Fibroblast of pulmonary artery (primary cell): ENCODE measurements at regions not wholly inside any gene's neighbourhood (a gene's known extent, or its start where the extent isn't known, plus 50 kb on each side); places are given as distances from the start of the nearest gene placed in this dataset.

Experiments used
- DNase-seq: peaks from one replicate; pipeline ENCODE4 v3.0.0-alpha.2; 2010; ENCODE audit warnings: low read depth
- H3K4me3 ChIP-seq: replicated peaks from 2 replicates; pipeline ENCODE4 v1.5.1; 2011; ENCODE audit warnings: low read depth, mild to moderate bottlenecking, control low read depth, low read length, moderate library complexity
- TF ChIP-seq, protein P1 (sequence below): IDR thresholded peaks from 2 replicates; pipeline ENCODE4 v1.5.1; 2011; ENCODE audit warnings: mild to moderate bottlenecking, control low read depth, low read length, inconsistent platforms; ENCODE audit errors: missing control alignments

DNA sequence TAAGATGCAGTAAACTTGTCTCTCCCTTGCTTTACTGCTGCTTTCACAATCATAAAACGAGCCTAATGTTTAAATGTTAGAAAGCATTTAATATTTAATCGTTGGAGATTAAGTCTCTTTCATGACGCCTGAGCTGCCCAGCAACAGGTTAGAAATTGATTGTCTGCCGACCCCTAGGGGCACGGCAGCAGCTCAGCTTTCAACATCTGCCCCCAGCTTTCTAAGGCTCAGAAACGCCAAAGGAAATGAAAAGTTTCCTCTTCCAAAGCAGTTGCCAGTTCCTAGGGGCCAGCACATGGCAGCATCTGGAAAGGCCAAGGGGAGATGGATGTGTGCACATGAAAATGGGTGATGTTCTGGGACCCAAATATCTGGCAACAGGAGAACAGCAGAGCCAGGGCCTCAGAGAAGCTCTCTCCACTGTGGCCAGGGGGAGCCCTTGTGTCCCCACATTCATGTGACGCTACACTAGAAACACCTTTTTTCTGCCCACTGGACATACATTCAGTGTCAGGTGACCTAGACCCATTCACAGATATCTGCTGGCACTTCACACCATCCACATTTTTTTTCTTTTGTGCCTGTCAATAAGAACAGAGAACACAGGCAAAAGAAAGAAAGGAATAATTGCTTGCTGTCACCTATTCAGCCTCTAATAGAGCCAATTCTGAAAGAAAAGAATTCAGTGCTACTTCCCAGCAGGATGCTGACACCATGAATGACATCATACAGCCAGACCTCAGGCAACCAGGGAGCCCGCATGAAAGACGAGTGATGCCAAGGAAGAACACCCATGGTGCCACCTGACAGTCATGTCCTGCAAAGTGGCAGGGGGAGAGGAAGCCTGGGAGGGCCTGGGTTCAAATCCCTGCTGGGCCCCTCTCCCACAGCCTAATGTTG lies 205.0 kb upstream of the TAS2R1 start:
- TF ChIP-seq, protein P1, sequence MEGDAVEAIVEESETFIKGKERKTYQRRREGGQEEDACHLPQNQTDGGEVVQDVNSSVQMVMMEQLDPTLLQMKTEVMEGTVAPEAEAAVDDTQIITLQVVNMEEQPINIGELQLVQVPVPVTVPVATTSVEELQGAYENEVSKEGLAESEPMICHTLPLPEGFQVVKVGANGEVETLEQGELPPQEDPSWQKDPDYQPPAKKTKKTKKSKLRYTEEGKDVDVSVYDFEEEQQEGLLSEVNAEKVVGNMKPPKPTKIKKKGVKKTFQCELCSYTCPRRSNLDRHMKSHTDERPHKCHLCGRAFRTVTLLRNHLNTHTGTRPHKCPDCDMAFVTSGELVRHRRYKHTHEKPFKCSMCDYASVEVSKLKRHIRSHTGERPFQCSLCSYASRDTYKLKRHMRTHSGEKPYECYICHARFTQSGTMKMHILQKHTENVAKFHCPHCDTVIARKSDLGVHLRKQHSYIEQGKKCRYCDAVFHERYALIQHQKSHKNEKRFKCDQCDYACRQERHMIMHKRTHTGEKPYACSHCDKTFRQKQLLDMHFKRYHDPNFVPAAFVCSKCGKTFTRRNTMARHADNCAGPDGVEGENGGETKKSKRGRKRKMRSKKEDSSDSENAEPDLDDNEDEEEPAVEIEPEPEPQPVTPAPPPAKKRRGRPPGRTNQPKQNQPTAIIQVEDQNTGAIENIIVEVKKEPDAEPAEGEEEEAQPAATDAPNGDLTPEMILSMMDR = no peak
- H3K4me3 ChIP-seq = no peak overlapping the region
- DNase-seq = no peak

DNA sequence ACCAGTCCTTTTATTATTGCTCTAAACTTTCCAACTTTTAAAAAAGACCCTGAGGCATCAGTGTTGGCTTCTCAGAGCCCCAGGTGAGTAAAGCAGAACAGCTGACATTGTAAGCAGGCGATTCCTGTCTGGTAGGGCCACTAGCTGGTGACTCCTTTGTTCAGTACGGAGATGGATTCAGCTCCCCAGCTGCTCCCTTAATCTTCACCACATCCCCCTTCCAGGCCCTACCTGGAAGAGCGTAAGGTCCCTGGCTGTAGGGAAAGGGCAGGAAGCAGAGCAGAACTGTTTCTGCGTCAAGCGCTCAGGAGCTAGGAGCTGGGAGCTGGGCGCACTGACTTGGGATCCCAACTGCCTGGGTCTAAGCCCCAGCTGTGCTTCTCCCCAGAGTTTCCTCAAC lies 203.7 kb upstream of the TAS2R1 start:
- TF ChIP-seq, protein P1 = no peak
- no peak overlapping the region for H3K4me3 ChIP-seq
- DNase-seq = no peak

DNA sequence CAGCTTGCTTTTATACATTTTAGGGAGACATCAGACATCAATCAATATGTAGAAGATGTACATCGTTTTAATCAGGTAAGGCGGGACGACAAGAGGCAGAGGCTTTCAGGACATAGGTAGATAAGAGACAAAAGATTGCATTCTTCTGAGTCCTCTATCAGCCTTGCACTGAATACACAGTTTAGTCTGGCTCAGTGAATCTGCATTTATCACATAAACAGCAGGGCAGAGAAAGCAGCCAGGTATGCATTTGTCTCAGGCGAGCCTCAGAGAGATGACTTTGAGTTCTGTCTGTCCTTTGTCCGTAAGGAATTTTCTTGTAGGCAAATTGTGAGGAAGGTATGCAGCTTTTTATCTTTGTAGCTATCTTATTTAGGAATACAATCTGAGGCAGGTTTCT lies 202.8 kb upstream of the TAS2R1 start:
- TF ChIP-seq, protein P1 = no peak
- no peak for DNase-seq
- no peak overlapping the region for H3K4me3 ChIP-seq

DNA sequence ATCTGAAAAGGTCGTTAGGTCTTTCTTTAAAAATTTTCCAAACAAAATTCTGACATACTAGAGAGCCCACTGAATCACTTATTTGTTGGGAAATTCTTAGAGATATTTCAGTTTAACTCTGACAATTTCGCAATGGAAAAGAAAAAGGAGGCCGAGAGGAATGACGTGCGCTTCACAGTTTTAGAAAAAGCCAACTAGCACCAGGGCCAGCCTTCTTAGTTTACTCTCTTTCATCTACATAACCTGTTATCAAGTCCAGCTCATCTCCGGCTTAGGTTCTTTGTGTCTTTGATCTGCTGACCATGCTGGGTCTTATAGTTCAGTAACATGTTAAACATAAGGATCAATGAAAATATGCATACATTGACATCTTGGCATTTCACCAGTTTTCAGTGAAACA lies 201.7 kb upstream of the TAS2R1 start:
- TF ChIP-seq, protein P1 = no peak
- DNase-seq = peak; percentile 20
- no peak overlapping the region for H3K4me3 ChIP-seq

DNA sequence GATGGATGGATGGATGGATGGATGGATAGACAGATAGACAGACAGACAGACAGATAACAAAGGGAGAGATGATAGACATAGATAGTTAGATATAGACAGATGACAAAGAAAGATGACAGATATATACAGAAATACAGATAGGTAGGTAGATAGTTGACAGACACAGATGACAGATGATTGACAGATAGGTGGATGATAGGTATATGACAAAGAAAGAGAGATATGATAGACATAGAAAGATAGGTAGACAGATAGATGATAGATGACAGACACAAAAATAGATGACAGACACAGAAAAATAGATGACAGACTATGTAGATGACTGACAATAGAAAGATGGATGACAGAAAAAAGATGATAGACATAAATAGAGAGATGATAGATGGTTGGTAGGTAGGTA lies 200.0 kb upstream of the TAS2R1 start:
- no peak overlapping the region for H3K4me3 ChIP-seq
- TF ChIP-seq, protein P1 = no peak
- DNase-seq = no peak

DNA sequence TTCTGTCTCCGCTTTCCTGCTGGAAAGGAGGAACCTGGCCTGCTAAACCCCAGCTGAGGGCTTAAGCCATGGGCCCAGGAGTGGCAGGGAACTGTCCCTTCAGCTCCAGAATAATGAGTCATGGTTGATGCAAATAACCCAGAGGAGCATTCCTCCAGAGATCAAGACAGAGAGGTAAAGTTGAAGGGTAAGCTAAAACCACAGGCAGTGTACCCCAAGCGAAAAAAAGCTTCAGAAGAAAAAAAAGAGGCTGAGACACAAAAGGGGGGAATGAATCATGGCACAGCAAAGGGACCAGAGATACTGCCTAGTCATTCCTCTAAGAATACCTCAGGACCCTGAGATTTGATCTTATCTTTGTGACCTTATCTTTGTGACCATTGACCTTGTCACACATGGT lies 199.5 kb upstream of the TAS2R1 start:
- no peak overlapping the region for H3K4me3 ChIP-seq
- TF ChIP-seq, protein P1 = no peak
- DNase-seq = no peak
